ENCODE measurements at regions not wholly inside any gene's neighbourhood (a gene's known extent, or its start where the extent isn't known, plus 50 kb on each side); places are given as distances from the start of the nearest gene placed in this dataset.
"Not testable (repeated sequence)": the region's sequence is repeated elsewhere in the genome, so short reads cannot be mapped to it uniquely, and the experiment has no call there.

DNA sequence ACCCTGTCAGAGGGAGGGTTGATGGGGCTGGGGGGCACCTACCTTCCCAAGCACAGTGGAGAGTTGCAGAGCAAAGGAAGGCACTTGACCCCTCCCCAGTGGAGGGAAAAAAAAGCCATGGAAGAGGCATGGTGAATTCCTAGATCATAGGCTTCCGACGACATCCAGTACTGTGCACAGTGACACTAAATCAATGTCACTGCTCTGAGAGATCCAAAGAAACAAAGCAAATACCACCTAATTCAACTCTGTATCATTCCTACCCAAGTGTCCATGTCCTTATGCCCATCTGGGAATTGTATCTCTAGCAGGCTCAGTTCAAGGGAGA, 344.2 kb upstream of the NCAM1 start:
- no peak for DNase-seq (ENCODE audit: low read depth in 2 of 2)

- DNase-seq (ENCODE audit: low read depth in 2 of 2) = no peak
Observed at GRCh38 chr11:112617977-112618826, 343.0 kb upstream of the NCAM1 start.

GRCh38 chr11:112619106-112619505, 342.1 kb upstream of the NCAM1 start:
- DNase-seq (ENCODE audit: low read depth in 2 of 2) = no peak

DNA sequence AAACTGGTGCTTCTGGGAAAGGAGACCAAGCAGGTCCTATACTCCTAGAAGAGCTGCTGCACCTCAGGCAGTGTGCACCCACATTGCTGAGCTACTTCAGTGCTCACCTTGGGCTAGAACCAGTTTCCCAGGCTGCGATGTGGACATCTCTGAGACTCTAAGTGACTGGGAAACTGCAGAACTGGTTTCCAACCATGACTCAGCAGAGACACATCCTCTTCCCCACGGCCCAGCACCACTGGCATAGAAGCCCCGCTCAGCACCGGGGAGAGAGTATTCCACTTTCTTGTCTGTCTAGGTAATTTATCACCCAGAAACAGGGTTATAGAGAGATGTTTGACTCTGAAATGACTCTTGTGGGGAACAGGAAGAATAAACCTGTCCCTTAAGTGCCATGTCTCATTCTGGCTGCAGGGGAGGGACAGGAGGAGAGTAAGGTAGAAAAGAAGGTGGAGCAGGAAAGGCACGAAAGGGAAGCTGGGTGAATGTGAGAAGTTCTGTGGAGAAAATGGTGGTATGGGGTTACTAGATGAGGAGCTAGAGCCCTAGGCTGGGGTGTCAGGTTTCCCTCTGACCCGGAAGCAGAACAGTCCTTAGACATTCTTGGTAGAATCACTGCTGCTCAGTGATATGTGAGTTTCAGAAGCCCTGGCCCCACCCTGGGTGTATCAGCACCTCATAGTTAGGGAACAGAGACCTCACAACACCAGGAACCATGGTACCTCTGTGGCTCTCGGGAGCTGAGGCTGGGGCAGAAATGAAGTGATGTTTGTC, 340.4 kb upstream of the NCAM1 start:
- no peak for DNase-seq (ENCODE audit: low read depth in 2 of 2)

GRCh38 chr11:112623057-112623456, 338.2 kb upstream of the NCAM1 start:
- no peak for DNase-seq (ENCODE audit: low read depth in 2 of 2)

DNA sequence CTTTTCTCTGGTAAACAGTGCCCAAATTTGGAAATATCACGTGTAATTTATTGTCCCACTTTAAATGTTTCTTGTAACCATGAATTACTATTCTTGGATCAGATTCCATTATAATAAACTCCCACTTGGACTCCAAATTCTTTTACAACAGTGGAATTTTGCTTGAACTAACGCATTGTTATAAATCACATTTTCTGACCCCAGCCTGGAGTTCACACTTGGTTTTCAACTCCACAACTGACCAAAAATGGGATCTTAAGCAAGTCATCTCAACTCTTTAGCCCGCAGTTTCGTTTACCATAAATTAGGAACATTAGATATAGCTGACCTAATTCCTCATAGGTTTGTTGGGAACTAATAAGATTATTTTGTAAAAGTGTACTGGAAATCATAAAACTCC, 336.8 kb upstream of the NCAM1 start:
- no peak for DNase-seq (ENCODE audit: low read depth in 2 of 2)

GRCh38 chr11:112624971-112625370, 336.2 kb upstream of the NCAM1 start:
- not testable (repeated sequence) for DNase-seq (ENCODE audit: low read depth in 2 of 2)

DNA sequence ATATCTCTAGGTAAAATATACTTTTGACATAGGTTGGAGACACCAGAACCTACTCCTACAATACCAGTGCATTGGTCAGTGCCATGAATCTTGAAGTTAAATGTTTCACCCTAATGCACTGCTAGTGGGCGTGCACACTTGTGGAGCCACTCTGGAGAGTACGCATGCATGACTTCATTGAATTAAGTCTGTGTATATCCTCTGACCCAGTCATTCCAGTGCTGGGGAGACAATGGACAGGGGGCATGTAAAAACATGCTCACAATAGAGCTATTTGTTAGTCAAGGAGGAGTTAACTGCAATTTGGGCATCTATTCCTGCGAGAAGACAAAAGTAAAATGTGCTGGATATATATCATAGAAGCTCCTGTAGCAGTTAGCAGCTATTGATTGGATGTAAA, 335.4 kb upstream of the NCAM1 start:
- no peak for DNase-seq (ENCODE audit: low read depth in 2 of 2)

- no peak for DNase-seq (ENCODE audit: low read depth in 2 of 2)
Observed at GRCh38 chr11:112626731-112627130, 334.5 kb upstream of the NCAM1 start.

DNA sequence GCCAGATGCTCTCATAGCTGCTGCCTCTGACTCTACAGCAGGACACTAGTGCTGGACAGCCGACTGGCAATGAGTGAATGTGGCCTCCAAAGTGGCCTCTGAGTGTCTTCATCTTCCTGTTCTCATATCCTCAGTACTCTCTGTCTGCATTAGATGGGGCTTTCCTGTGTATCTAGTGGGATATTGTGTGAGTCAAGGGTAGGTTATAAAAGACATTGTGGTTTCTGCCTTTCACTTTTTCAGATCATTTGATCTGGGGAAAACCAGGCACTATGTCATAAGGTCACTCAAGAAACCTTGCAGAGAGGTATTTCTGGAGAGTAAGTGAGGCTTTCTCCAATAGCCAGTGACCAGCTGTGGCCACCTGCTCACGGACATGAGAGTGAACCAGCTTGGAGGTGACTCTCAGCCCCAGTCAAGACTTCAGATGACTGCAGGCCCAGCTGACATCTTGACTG, 333.6 kb upstream of the NCAM1 start:
- DNase-seq (ENCODE audit: low read depth in 2 of 2) = no peak

- no peak for DNase-seq (ENCODE audit: low read depth in 2 of 2)
Observed at GRCh38 chr11:112628676-112629075, 332.5 kb upstream of the NCAM1 start.

DNA sequence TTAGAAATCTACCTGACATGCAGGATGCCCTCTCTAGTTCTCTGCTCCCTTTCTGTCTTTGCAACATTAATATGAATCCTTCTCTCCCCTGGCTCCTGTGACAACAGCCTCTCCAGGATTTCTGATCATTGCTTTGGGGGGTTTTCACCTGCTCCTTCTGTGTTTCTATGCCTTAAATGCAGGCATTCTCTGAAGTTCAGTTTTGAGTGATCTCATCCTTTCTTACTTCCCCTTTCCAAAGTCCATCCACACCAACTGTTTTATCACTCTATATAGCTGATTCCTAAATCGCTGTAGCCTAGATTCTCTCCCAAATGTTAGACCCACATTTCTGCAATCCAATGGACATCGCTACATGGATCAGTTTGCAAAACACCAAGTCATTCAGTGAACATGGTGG, 330.7 kb upstream of the NCAM1 start:
- no peak for DNase-seq (ENCODE audit: low read depth in 2 of 2)

DNA sequence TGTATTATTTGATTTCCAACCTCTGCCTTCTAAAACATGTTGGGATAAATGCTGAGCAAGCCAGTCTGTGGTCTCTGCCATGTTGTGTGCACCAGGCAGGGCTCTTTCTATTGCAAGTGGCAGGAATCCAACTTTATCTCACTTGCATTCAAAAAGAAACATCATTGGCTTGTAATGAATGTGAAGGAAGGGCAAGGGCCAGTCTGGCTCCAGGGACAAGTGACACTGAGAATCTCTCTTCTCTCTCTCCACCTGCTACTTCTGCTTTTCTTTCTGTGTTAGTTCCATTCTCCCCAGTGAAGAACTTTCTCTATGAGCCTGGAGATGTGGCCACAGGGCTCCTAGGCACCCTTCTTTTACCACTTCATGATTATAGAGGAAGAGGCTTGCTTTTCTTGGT, 329.9 kb upstream of the NCAM1 start:
- DNase-seq (ENCODE audit: low read depth in 2 of 2) = no peak

DNA sequence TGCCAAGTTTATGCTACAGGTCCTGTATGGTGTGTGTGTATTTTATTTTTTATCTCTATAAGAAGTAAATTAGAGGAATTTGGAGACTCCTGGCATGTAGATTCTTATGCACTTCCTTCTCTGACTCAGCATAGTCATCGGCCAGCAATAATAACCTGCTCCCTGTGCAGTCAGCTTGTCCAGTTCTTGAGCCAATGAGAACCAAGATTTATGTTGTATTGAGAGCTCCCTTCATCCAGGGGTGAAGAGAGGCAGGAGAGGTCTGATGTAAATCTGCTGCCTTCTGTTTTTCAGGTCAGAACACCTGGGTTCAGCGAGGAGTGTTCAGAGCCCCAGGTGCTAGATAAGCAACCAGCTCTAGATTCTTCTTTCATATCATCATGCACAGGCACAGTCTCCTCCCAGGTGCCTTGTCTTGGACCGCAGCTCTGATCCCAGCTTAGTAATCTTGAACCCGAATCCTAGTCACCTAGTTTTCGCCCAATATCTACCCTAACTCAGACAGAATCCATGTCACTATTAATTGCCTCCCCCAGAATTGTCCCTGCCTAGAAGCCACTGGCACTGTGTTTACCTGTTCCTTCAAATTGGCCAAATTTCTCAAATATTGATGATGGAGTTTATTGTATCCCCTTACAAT, 328.2 kb upstream of the NCAM1 start:
- DNase-seq (ENCODE audit: low read depth in 2 of 2) = no peak

DNA sequence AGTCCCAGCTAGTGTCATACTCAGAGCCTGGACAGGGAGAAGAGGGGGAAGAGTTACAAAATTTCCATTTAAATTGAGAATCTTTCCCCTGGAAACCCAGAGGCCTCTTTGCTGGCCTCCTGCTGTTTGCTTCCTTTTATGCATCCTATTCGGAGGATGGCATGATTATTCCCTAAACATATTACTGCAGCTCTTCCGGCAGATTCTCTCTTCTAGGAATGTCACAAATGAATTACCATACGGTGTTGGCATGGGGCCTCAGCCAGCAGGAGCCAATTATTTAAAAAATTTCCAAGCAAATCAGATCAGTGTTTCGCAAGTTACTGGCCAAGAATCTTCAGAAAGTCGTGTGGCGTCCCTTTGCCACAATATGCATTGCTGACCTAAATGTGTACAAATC, 326.7 kb upstream of the NCAM1 start:
- no peak for DNase-seq (ENCODE audit: low read depth in 2 of 2)

GRCh38 chr11:112634995-112635737, 326.1 kb upstream of the NCAM1 start:
- no peak for DNase-seq (ENCODE audit: low read depth in 2 of 2)

- no peak for DNase-seq (ENCODE audit: low read depth in 2 of 2)
Observed at GRCh38 chr11:112637076-112637475, 324.1 kb upstream of the NCAM1 start.

- no peak for DNase-seq (ENCODE audit: low read depth in 2 of 2)
Observed at GRCh38 chr11:112637876-112638275, 323.3 kb upstream of the NCAM1 start.

GRCh38 chr11:112639469-112639868, 321.8 kb upstream of the NCAM1 start:
- DNase-seq (ENCODE audit: low read depth in 2 of 2) = no peak

DNA sequence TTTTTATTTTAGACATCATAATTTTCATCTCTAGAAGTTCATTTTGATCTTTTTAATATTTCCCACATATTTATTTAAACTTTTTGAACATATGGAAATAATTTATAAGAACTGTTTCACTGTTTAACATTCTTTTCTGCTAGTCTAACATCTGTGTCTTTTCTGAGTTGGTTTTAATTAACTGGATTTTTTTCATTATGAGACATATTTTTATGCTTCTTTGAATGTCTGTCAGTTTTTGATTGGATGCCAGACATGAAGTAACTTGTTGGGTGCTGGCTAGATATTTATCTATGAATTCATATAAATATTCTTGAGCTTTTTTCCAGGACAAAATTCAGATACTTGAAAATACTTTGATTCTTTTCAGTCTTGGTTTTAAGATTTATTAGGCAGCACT, 317.8 kb upstream of the NCAM1 start:
- DNase-seq (ENCODE audit: low read depth in 2 of 2) = peak in 1 of 2 experiments; percentile 36

DNA sequence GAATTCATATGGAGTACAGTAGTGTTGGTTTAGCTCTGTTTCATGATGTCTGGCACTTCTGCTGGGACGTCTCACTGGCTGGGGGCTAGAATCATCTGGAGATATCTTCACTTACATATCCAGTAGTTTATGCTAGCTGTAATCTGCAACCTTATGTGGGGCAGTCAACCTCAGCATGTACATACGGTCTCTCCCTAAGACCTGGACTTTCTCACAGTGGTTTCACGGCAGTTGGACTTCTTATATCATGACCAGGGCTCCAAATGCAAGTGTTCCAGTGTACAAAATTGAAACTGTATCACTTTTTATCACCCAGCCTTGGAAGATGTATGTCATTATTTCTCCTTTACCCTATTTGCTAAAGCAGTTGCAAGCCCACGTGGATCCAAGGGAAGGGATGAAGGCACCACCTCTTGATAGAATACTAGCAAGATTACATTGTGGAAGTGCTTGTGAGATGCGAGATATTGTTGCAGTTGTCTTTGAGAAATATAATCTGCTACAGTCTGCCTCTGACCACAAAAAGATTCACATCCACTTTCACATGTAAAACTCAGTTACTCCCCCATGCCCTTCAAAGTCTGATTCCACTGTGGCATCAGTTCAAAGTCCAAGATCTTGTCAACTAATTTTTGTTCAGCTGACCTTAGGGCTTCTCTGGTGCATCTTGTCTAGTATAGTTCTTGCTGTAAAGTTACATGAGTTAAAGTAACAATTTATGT, 316.6 kb upstream of the NCAM1 start:
- no peak for DNase-seq (ENCODE audit: low read depth in 2 of 2)
